Sigmoid colon (tissue), 4 donors: ENCODE measurements at regions not wholly inside any gene's neighbourhood (a gene's known extent, or its start where the extent isn't known, plus 50 kb on each side); places are given as distances from the start of the nearest gene placed in this dataset.

ENCODE experiments used
- CTCF ChIP-seq, 4 experiments: fragments of 450-650 bp in 3 of 4; fragments of 200-600 bp in 1 of 4; IDR thresholded peaks; one replicate each; pipeline ENCODE4 v1.5.1; 2016 to 2019; ENCODE audit warnings: antibody characterized with exemption in 4 of 4, mild to moderate bottlenecking in 3 of 4, moderate library complexity in 2 of 4
- EP300 ChIP-seq, 4 donors: sonication (generic); formaldehyde crosslinking; IDR thresholded peaks; one replicate each; pipeline ENCODE4 v1.6.1; 2017; ENCODE audit warnings: antibody characterized with exemption in 4 of 4
- POLR2A ChIP-seq, 2 donors: fragments of 450-650 bp; IDR thresholded peaks; one replicate each; pipeline ENCODE4 v1.6.1; 2016; ENCODE audit warnings: antibody characterized with exemption in 2 of 2, mild to moderate bottlenecking in 2 of 2, moderate library complexity in 2 of 2

DNA sequence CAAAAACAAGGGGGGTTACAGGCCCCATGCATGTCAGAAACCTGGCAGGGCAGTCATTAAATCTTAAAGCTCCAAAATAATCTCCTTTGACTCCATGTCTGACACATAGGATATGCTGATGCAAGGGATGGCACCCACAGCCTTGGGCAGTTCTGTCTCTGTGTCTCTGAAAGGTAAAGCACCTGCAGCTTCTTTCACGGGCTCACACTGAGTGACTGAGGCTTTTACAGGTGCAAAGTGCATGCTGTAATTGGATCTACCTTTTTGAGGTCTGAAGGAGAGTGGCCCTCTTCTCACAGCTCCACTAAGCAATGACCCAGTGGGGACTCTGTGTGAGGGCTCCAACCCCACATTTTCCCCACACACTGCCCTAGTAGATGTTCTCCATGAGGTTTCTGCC, 1309.0 kb upstream of the B3GALT2 start:
- TF ChIP-seq CTCF (IDR thresholded peaks at IDR 0.05) (no peak), POLR2A (IDR thresholded peaks at IDR 0.05) (no peak), EP300 (IDR thresholded peaks at IDR 0.05) (no peak)
